ENCODE measurements at regions not wholly inside any gene's neighbourhood (a gene's known extent, or its start where the extent isn't known, plus 50 kb on each side); places are given as distances from the start of the nearest gene placed in this dataset.

- TF ChIP-seq, protein P1, sequence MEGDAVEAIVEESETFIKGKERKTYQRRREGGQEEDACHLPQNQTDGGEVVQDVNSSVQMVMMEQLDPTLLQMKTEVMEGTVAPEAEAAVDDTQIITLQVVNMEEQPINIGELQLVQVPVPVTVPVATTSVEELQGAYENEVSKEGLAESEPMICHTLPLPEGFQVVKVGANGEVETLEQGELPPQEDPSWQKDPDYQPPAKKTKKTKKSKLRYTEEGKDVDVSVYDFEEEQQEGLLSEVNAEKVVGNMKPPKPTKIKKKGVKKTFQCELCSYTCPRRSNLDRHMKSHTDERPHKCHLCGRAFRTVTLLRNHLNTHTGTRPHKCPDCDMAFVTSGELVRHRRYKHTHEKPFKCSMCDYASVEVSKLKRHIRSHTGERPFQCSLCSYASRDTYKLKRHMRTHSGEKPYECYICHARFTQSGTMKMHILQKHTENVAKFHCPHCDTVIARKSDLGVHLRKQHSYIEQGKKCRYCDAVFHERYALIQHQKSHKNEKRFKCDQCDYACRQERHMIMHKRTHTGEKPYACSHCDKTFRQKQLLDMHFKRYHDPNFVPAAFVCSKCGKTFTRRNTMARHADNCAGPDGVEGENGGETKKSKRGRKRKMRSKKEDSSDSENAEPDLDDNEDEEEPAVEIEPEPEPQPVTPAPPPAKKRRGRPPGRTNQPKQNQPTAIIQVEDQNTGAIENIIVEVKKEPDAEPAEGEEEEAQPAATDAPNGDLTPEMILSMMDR (IDR thresholded peaks at IDR 0.05), result no peak
- no peak for TF ChIP-seq POLR2A (IDR thresholded peaks at IDR 0.05)
Measured at GRCh38 chrY:14356154-14356553, 168.2 kb upstream of the NLGN4Y start.

Measured in adrenal gland (tissue), 5 donors.